Stimulated activated CD8-positive, alpha-beta memory T cell treated with anti-CD3 and anti-CD28 coated beads, Interleukin-4, amount 100 ng/mL, for 4 hours (primary cell): ENCODE measurements at regions not wholly inside any gene's neighbourhood (a gene's known extent, or its start where the extent isn't known, plus 50 kb on each side); places are given as distances from the start of the nearest gene placed in this dataset.
"Not testable (repeated sequence)": the region's sequence is repeated elsewhere in the genome, so short reads cannot be mapped to it uniquely, and the experiment has no call there.

Experiments used
- DNase-seq, 2 donors: peaks; one replicate each; pipeline ENCODE4 v3.0.0-alpha.2; 2020; ENCODE audit warnings: low read depth in 2 of 2, low spot score in 1 of 2

DNA sequence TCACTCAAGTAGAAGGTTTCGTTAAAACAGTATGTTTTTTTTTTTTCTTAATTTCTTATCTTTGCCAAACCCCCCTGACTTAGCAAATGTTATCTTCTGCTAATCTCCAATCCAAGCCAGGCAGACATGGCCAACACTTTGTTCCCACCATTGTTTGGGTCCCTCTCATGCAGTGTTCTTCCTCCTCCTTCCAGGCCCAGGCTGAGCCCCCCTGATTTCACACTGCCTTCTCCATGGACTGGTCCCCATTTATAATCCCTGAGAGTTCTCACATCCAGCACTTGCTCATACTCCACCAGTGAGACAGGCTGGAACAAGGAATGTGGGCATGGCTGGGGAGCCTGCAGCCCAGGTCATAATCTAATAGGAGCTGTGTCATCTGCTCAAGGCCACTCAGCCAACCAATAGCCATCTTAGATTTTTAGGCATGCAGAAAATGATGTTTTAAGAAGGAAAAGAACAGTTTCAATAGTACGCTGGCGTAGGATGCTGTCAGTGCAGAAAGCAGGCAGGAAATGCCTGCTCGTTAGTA lies 238.4 kb upstream of the CCDC196 start:
- DNase-seq: no peak

DNA sequence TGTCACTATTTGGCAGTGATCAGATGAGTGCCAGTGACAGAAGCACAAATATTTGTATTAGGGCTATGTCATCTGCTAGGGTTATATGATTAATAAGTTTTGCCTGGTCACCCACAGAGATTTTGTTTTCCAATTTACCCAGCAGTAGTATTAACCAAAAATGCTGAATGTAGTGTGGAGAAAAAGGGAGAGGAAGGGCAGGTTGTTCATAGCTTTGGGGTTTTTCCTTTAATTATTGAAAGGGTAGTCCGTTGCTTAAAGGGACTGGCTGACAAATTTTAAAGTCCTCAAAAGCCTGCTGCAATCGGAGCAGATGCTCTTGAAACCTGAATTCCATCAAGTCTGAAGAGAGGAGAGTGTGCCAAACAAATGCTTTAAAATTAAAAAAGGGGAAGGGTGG lies 237.9 kb upstream of the CCDC196 start:
- no peak for DNase-seq

DNA sequence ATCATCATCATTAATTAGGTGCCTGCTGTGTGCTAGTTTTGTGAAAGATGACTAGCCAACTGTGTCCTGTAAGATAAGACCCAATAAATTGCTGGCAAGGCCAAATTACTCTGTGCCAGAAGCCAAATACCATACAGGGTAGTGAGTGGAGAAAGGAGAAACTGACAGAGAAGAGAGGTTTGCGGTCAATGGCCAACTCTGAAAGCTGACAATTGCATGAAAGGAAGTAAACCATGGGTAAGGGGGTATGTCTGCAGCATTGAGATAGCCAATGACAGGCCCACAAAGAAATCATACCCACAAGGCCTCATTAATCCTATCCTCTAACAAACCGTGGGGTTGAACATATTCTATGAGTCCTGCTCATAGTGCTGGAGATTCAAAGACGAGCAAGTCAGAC lies 236.6 kb upstream of the CCDC196 start:
- no peak for DNase-seq

DNA sequence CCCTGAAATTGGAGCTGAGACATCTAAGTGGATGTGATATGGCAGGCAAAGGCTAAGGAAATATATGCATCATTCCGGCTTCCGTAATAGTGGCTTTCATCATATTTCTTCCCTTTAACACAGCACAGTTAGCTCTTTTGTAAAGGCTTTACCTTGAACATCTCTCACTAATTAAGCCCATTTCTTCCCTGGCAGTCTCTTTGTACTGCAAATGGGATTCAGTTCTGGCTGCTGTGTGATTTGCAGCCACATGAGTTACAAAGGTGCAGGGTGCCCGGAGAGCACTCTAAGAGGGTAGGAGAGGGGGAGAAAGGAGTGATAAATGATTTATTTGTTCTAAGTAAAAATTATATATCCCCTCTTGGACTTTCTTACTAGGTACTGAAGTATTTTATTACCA lies 232.1 kb upstream of the CCDC196 start:
- no peak for DNase-seq

DNA sequence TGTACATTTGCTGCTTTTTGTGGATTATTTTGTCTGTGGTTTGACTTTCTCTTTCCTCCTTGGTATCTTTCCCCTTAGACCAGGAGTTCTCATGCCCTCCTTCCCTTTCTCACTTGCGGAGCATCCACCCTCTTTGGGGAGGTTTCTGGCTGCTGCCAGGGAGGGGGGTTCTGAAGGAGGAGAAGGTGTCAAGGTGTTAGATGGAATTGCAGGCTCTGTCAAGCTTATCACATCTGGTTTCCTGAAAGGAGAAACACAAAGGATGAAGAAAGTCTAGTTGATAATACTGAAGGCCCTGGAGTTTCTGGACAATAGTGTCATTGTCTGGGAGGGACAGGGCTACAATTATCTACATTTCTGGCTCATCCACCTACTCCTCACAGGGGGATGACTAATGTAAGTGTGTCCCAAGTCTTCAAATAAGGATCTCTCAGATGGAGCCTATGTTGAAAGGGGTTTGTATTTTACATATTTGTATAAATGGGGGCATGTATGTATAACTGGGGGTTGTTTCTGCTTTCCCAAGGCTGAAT lies 217.3 kb upstream of the CCDC196 start:
- DNase-seq: no peak

DNA sequence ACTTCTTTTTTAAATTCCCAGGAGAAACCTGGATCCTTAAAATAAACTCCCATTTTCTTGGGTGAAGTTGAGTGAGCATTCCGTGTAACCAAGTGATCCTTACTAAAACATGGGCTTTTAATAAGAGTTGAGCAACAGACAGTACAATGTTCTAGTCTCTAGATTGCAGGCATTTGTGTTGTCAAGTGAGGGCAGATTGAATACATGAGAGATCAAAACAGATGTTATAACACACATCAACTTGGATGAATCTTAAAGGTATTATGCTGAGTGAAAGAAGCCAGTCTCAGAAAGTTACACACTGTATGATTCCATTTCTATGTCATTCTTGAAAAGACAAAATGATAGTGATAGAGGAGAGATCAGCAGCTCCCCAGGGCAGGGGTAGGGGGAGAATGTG lies 213.9 kb upstream of the CCDC196 start:
- no peak for DNase-seq

DNA sequence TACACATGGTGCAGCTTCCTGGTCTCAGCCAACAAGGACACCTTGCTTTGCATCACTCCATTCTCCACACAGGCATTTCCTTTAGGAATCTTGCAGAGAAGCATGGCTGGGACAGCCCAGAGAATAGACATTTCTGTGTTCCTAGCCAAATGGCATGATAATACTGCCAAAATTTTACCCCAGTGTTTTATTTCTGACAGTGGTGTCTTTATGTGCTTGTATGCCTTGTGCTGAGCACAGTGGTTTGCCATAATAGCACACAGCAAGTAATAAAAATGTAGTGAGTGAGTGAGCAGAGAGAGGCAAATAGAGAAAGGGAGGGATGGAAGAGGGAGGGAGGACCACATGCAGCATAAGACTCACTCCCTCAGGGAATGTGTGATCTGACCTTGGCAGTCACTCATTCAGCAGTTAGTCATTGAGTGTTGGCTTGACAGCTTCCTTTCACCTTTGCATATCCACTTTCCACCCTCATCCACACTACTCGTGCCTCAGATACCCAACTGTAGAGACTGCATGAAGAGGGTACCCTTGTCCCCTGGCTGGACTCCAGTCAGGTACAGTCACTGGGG lies 212.8 kb upstream of the CCDC196 start:
- DNase-seq: no peak

DNA sequence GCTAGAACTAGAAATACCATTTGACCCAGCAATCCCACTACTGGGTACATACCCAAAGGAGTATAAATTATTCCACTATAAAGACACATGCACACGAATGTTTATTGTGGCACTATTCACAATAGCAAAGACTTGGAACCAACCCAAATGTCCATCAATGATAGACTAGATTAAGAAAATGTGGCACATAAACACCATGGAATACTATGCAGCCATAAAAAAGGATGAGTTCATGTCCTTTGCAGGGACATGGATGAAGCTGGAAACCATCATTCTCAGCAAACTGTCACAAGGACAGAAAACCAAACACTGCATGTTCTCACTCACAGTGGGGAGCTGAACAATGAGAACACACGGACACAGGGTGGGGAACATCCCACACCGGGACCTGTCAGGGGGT lies 207.8 kb upstream of the CCDC196 start:
- not testable (repeated sequence) for DNase-seq

DNA sequence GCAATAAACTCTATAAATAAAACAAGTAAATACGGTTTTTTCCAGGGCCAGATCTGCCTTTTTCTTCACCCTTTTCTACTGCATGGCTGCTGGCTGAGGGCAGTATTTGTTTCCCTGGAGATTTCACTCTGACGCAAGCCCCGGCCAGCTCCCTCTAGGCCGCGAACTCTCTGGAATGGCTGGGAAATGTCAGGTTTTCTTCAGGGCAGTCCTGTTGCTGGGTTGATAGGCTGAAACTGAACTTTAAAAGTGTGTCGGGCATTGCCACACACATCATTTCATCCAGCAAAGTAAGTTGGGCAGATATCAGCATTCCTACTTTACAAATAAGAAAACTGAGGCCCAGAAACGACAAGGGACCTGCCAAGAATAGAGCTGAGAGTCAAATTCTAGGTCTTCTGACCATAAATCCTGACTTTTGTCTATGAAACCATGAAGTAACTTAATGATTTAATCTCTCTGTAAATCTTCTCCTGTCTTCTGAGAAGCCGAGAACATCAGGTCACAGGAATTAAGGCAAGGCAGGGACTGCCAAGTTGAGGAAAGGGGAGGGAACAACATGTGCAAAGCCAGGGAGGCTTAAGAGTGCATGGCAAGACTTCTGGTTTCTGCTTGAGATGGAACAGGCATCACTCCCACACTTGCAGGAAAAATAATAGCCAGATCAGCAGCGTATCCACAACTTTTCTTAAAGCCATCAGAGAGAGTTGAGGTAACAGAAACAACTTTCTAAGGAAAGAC lies 205.0 kb upstream of the CCDC196 start:
- no peak for DNase-seq

DNA sequence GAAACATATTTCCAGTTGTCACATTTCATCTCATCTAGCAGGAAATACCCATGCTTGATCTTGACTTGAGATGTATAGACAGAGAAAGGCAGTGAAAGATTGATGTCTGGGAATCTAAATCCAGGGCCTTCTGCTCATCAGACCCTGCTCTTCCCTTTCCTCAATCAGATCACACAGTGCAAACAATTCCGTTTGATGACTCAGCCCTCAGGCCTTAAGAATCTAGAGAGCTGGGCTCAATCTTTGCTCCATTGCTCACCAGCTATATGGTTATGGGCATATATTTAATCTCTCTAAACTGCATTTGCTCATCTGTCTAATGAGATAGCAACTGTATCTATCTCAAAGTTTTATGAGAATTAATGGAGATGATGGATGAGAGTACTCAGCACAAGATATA lies 201.8 kb upstream of the CCDC196 start:
- DNase-seq: no peak

DNA sequence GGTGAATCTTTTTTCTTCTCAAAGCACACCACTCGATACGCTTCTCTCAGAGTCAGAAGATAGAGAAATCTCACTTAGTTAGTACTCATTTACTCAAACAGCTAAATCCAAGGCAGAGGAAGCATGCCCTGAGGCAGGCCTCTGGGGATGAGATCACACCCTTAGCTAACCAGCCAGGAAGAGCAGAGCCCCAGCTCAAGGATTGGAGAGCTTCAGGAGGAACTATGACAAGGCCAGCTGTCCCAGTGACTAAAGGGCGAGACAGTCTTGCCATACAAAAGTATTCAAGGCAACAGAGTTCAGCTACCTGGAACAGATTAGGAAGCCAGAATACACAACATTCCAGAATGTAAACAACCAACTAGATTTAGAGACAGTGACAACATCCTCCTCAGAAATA lies 197.7 kb upstream of the CCDC196 start:
- no peak for DNase-seq

DNA sequence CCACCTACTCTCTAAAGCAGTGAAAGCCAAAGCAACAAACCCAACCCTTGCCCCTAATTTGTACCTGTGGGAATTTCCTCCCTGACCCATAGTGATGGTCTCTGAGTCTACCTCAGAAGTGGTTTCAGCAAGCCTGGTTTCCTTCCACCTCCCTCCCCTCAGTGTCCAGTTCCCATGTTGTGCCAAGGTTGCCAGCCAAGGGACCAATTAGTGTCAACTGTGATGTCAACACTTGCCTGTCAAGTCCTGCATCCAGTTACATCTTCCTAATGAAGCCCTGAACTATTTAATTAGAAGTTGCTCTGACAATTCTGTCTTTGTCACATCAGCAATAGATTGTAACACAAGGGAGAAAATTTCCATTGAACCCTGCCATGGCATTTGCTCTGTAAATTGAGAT lies 194.4 kb upstream of the CCDC196 start:
- no peak for DNase-seq

DNA sequence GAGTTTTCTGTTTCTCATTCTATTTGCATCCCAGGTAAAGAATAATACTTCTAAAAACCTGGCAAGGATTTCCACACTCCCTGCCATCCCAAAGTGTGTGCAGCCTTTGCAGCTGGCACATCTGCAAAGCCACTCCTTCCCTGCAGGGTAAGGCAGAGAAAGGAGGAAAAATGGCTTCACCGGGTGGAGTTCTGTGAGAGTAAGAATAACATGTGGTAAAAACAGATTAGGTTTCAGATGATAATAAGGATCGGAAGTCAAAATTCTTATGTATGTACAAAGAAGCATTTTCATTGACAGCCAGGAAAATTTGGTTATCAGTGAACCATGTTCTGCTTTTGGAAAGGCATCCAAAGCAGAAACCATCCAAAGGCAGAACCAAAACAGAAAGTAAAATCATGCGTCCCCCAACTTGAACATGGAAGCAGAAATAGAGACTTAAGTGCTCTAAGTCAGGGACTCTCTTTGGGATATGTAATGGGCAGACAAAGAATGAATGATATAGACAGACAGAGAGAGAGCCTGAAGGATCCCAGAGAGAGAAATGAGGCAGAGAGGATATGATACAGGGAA lies 192.6 kb upstream of the CCDC196 start:
- no peak for DNase-seq

DNA sequence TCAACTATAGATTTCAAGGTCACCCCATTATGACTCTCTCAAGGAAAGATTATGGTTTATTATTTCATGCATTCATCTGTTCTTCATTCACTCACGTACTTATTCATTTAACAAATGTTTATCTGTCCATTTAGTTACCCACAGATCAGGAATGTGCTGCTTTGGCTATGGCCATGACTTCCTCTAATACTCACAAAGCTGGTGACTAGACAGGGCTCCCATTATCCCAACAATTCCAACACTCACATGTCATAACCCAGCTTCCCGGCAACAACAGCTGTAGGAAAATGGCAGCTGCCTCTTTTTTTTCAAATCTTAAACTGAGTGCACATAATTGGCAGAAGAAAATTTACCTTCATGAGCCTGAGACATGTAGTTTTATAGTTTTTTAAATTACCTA lies 190.8 kb upstream of the CCDC196 start:
- DNase-seq: no peak

DNA sequence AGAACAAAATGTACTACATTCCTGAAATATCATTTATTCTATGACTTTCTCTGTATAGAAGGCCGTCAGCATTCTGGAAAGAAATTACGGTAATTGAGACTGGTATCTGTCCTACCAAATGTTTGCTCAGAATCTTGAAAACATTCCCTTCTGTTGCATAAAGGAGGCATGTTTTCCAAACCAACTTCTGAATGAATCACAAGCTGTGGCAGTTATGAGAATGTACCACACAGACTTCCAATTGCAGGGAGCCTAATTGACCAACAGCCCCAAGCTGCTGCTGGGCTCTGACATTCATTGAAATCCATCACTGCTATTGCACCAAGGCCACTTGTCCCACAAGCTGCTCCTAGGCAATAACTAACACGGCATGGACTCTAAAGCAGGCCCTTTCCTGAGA lies 185.3 kb upstream of the CCDC196 start:
- DNase-seq: no peak

DNA sequence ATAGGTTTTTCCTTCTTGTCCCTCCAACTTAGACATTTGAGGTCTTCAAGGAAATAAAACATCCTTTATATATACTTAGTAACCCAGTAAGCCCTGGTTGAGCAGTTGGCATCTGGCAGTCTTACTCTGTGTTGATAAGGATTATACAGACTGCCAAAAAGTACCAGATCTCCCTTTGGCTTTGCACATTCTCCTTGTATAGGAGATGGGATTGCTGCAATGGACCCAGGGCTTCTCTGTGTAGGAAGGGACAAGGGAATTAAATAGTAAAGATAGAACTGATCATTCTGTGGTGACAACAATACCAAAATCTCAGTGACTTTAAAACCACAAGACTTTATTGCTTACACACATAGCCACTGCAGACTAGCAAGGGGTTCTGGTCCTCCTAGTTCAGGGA lies 180.1 kb upstream of the CCDC196 start:
- no peak for DNase-seq

DNA sequence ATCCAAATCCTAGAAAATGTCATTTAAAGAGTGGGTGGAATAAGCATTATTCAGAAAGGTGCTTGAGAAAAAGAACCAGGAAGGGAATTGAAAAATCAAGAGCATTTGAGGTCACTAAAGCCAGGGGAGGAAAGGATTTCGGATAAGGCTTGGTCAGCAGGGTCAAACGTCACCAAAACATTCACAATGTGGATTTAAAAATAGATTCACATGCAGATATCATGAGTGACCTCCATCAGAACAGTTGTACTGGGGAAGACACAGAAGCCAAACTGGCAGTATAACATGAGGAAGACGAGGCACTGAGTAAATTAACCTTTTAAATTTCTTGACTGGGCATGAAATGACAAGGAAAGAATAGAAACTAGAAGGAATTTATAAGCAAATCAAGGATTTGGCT lies 175.1 kb upstream of the CCDC196 start:
- DNase-seq: no peak

DNA sequence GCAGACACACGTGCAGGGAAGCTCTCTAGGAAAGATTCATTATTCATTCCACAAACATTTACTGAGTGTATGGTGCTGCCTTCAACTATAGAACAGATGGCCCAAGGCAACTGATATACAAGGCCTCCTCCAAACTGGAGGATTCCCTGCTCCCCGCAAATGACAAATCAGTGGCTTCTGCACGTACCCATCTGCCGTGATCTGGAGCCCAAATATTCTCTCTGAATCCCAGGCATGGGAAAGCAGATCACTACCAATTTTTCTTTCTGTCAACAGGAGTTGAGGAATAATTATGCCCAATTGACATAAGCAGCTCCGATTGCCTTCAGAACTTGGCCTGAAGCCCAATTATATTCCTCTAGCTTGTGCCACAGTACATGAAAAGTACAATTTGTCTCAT lies 174.2 kb upstream of the CCDC196 start:
- DNase-seq: no peak

DNA sequence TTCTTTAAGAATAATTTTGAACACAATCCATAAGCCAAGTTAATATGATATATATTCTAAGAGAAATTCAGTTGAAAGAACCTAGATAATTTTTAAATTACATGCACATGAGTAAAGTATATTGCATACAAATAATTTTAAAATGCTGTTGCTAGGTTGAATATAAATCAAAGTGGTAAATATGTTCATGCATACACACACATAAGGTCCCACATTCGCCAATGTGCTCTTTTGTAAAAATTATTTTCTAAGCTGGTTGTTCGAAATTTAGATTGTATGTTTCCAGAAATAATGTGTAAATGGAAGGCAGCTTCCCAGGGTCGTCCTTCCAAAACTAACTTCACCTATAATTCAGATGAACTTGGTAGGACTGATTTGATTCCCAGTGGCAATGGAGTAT lies 173.7 kb upstream of the CCDC196 start:
- DNase-seq: no peak

DNA sequence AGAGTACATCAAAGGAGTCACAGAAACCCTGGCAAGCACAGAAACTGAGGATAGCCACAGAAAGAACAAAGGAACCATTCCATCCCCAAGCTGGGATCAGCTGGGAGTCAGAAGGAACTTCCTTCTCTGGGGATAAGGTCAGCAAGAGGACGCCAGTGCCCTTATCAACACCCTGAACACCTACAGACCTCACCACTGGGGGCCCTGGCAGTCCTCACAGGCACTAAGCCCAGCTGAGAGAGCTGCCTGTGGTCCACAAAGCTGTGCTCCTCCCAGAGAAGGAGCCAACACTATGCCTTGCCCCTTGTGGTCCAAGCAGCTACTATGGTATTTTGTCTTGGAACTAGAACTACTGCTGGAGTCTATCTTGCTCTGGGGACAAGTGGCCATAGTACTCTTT lies 171.1 kb upstream of the CCDC196 start:
- no peak for DNase-seq

DNA sequence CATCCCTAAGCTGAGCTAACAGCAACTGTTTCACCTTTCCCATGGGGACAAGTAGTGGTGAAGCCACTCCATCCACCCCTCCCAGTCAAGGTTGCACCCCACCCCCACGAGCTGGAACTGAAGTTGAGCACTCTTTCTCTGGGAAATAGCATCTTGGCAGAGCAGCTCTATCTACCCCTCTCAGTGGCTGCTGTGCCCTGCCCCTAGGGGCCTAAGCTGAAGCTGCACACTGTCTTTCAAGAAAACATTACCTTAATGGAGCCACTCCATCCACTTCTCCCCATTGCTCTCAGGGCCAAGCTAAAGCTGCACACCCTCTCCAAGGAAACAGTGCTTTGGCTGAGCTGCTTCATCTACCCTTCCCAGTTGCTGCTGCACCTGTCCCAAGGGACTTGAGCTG lies 170.6 kb upstream of the CCDC196 start:
- DNase-seq: no peak

DNA sequence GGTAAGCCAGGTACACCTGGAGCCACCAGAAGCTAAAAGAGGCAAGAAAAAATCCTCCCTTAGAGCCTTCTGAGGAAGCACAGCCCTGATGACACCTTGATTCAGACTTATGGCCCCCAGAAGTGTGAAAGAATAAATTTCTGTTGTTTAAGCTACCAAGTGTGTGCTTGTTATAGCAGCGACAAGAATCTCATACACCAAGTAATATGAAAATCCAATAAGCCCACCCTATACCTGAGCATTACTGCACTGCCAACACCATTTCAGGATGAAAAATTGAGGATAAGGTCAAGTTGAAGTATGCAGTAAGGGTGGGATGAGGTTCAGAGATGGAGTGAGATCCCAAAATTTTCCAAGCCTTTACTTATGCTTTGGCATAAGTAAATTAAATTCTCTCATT lies 163.6 kb upstream of the CCDC196 start:
- no peak for DNase-seq
